ENCODE measurements at regions not wholly inside any gene's neighbourhood (a gene's known extent, or its start where the extent isn't known, plus 50 kb on each side); places are given as distances from the start of the nearest gene placed in this dataset.

DNA sequence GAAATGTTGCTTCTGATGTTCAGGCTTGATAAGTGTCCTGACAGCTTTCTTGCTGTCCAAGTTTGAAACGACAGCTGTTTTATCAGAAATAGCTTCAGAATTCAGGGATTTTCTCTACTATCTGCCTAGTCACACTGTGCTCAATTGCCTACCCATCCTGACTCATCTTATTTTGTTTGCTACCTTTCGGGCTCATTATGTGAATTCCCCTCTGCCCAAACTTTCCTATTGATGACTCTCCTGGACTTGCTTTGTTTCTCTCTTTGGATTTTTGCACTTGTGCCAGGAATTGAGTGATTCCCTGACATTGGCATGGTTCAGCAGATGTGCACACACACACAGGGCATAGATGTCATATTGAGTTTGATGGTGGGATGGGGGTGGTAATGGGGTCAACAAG, 1052.6 kb upstream of the PIK3C3 start:
- TF ChIP-seq, protein P1, sequence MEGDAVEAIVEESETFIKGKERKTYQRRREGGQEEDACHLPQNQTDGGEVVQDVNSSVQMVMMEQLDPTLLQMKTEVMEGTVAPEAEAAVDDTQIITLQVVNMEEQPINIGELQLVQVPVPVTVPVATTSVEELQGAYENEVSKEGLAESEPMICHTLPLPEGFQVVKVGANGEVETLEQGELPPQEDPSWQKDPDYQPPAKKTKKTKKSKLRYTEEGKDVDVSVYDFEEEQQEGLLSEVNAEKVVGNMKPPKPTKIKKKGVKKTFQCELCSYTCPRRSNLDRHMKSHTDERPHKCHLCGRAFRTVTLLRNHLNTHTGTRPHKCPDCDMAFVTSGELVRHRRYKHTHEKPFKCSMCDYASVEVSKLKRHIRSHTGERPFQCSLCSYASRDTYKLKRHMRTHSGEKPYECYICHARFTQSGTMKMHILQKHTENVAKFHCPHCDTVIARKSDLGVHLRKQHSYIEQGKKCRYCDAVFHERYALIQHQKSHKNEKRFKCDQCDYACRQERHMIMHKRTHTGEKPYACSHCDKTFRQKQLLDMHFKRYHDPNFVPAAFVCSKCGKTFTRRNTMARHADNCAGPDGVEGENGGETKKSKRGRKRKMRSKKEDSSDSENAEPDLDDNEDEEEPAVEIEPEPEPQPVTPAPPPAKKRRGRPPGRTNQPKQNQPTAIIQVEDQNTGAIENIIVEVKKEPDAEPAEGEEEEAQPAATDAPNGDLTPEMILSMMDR (IDR thresholded peaks at IDR 0.05): no peak
- no peak for TF ChIP-seq EP300 (IDR thresholded peaks at IDR 0.05)
- TF ChIP-seq POLR2A (IDR thresholded peaks at IDR 0.05): no peak
- no peak for TF ChIP-seq POLR2AphosphoS5 (IDR thresholded peaks at IDR 0.05)

Measured in sigmoid colon (tissue), 4 donors.